Panc1 (cell line): ENCODE measurements at regions not wholly inside any gene's neighbourhood (a gene's known extent, or its start where the extent isn't known, plus 50 kb on each side); places are given as distances from the start of the nearest gene placed in this dataset.
A peak's percentile ranks its signal among the peaks of the same experiment; 100 is the strongest.

Experiments used
- ATAC-seq: fragments of 200-7000 bp; cut with Tn5 transposase; 2 replicates; pipeline ENCODE4 v1.9.1; 2020; ENCODE audit warnings: mild to moderate bottlenecking, moderate library complexity
- BruUV-seq: library from RNA; stranded (reverse); fragments of 400-500 nt; replicated peaks from 2 replicates; lab custom pipeline; 2021; lab: Mats Ljungman, UMichigan
- CTCF ChIA-PET: fragments of 300-600 bp; sonication (Branson Sonifier 250); formaldehyde crosslinking; loops from one replicate; lab custom pipeline; 2022; ENCODE audit warnings: antibody characterized with exemption; lab: Charles Lee
- POLR2A ChIA-PET: fragments of 300-600 bp; sonication (Branson Sonifier 250); formaldehyde crosslinking; loops from one replicate; lab custom pipeline; 2022; ENCODE audit warnings: antibody characterized with exemption; lab: Charles Lee
- DNase-seq: peaks from one replicate; pipeline ENCODE4 v3.0.0-alpha.2; 2010; ENCODE audit warnings: low read depth, low spot score
- H3K27ac ChIP-seq: 2 replicates; pipeline ENCODE4 v1.5.1; 2011; ENCODE audit warnings: mild to moderate bottlenecking, low read length, inconsistent platforms
- H3K27me3 ChIP-seq: fragments of 200-500 bp; sonication (Bioruptor generic); 2 replicates; pipeline ENCODE4 v1.6.0; 2014; ENCODE audit warnings: low read length, inconsistent platforms; ENCODE audit not compliant: control insufficient read depth, insufficient read depth
- H3K36me3 ChIP-seq: fragments of 200-500 bp; sonication (Bioruptor generic); 2 replicates; pipeline ENCODE4 v1.5.1; 2014; ENCODE audit warnings: inconsistent platforms, mild to moderate bottlenecking, low read length, moderate library complexity; ENCODE audit not compliant: control insufficient read depth, insufficient read depth
- H3K4me1 ChIP-seq: 2 replicates; pipeline ENCODE4 v1.5.1; 2011; ENCODE audit warnings: inconsistent platforms, mild to moderate bottlenecking, low read length, moderate library complexity; ENCODE audit not compliant: control insufficient read depth, insufficient read depth
- H3K4me3 ChIP-seq, 2 experiments: 2 replicates each; pipeline ENCODE4 v1.5.1; 2011 to 2012; ENCODE audit warnings: low read depth in 2 of 2, low read length in 2 of 2, mild to moderate bottlenecking in 2 of 2, inconsistent platforms in 1 of 2, moderate library complexity in 1 of 2
- H3K9me3 ChIP-seq: fragments of 200-500 bp; sonication (Bioruptor generic); 2 replicates; pipeline ENCODE4 v1.5.1; 2014; ENCODE audit warnings: low read depth, mild to moderate bottlenecking, inconsistent platforms, low read length, moderate library complexity; ENCODE audit not compliant: control insufficient read depth, insufficient read depth
- POLR2AphosphoS5 ChIP-seq: IDR thresholded peaks from 2 replicates; pipeline ENCODE4 v1.6.1; 2012; ENCODE audit warnings: mild to moderate bottlenecking, low read depth, low read length, moderate library complexity
- SIN3A ChIP-seq: IDR thresholded peaks from 2 replicates; pipeline ENCODE4 v1.6.1; 2012; ENCODE audit warnings: low read depth, mild to moderate bottlenecking, low read length, moderate library complexity, borderline replicate concordance; ENCODE audit not compliant: insufficient read depth
- TCF7L2 ChIP-seq: IDR thresholded peaks from 2 replicates; pipeline ENCODE4 v1.6.1; 2011; ENCODE audit warnings: mild to moderate bottlenecking, low read depth, low read length, inconsistent platforms
- in situ Hi-C: cut with HindIII; loops from 2 replicates; pipeline ENCODE4 v1.10.0; 2016; ENCODE audit warnings: low sequenced_read_pairs, low pct_unique_long_range_greater_than_20kb
- intact Hi-C: fragments of 100-400 bp; cut with micrococcal nuclease; formaldehyde crosslinking; loops from one replicate; pipeline ENCODE4 v1.10.0; 2022; ENCODE audit not compliant: unreplicated experiment
- TF ChIP-seq, protein P1 (sequence below): fragments of 450-650 bp; IDR thresholded peaks from 2 replicates; pipeline ENCODE4 v1.5.1; 2017; ENCODE audit warnings: mild to moderate bottlenecking
- TF ChIP-seq, protein P2 (sequence below), 2 experiments: IDR thresholded peaks; 2 replicates each; pipeline ENCODE4 v1.6.1; 2011 to 2012; ENCODE audit warnings: low read depth in 2 of 2, control low read depth in 1 of 2, low read length in 1 of 2, mild to moderate bottlenecking in 1 of 2, moderate library complexity in 1 of 2; ENCODE audit not compliant: insufficient read depth in 1 of 2

DNA sequence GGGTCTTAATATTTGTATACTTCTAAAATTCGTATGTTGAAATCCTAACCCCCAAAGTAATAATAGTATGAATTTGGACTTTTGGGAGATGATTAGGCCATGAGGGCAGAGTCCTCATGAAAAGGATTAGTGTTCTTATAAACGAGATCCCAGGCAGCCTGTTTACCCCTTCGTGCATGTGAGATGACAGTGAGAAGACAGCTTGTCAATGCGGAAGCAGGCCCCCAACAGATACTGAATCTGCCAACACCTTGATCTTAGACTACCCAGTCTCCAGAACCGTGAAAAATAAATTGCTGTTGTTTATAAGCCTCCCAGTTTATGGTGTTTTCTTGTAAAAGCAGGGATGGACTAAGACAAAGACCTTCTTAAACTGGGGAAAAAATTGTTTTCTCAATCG is 714.2 kb downstream of the SI start:
- no peak for TF ChIP-seq SIN3A
- TF ChIP-seq POLR2AphosphoS5, result no peak
- TF ChIP-seq, protein P1, sequence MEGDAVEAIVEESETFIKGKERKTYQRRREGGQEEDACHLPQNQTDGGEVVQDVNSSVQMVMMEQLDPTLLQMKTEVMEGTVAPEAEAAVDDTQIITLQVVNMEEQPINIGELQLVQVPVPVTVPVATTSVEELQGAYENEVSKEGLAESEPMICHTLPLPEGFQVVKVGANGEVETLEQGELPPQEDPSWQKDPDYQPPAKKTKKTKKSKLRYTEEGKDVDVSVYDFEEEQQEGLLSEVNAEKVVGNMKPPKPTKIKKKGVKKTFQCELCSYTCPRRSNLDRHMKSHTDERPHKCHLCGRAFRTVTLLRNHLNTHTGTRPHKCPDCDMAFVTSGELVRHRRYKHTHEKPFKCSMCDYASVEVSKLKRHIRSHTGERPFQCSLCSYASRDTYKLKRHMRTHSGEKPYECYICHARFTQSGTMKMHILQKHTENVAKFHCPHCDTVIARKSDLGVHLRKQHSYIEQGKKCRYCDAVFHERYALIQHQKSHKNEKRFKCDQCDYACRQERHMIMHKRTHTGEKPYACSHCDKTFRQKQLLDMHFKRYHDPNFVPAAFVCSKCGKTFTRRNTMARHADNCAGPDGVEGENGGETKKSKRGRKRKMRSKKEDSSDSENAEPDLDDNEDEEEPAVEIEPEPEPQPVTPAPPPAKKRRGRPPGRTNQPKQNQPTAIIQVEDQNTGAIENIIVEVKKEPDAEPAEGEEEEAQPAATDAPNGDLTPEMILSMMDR, result no peak
- TF ChIP-seq, protein P2, sequence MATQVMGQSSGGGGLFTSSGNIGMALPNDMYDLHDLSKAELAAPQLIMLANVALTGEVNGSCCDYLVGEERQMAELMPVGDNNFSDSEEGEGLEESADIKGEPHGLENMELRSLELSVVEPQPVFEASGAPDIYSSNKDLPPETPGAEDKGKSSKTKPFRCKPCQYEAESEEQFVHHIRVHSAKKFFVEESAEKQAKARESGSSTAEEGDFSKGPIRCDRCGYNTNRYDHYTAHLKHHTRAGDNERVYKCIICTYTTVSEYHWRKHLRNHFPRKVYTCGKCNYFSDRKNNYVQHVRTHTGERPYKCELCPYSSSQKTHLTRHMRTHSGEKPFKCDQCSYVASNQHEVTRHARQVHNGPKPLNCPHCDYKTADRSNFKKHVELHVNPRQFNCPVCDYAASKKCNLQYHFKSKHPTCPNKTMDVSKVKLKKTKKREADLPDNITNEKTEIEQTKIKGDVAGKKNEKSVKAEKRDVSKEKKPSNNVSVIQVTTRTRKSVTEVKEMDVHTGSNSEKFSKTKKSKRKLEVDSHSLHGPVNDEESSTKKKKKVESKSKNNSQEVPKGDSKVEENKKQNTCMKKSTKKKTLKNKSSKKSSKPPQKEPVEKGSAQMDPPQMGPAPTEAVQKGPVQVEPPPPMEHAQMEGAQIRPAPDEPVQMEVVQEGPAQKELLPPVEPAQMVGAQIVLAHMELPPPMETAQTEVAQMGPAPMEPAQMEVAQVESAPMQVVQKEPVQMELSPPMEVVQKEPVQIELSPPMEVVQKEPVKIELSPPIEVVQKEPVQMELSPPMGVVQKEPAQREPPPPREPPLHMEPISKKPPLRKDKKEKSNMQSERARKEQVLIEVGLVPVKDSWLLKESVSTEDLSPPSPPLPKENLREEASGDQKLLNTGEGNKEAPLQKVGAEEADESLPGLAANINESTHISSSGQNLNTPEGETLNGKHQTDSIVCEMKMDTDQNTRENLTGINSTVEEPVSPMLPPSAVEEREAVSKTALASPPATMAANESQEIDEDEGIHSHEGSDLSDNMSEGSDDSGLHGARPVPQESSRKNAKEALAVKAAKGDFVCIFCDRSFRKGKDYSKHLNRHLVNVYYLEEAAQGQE (IDR thresholded peaks at IDR 0.05; ENCODE audit: insufficient read depth in 1 of 2, low read depth in 2 of 2, low read length in 1 of 2), result no peak
- BruUV-seq, result no TSS peak
- ChIA-PET POLR2A (no interaction called here), CTCF (no interaction called here)
- Histone ChIP-seq H3K9me3 (no peaks in the 10 kb centered on the region), H3K4me1 (peaks cover 2% of the 10 kb centered on the region; the same call in 1 of the 2 replicates), H3K4me3 (no peak overlapping the region), H3K27me3 (no peaks in the 10 kb centered on the region), H3K27ac (no peak overlapping the region), H3K36me3 (no peaks in the 10 kb centered on the region)
- in situ Hi-C loops, result no loop called here
- intact Hi-C loops, result no loop called here
- no peak for DNase-seq
- no peak for ATAC-seq

DNA sequence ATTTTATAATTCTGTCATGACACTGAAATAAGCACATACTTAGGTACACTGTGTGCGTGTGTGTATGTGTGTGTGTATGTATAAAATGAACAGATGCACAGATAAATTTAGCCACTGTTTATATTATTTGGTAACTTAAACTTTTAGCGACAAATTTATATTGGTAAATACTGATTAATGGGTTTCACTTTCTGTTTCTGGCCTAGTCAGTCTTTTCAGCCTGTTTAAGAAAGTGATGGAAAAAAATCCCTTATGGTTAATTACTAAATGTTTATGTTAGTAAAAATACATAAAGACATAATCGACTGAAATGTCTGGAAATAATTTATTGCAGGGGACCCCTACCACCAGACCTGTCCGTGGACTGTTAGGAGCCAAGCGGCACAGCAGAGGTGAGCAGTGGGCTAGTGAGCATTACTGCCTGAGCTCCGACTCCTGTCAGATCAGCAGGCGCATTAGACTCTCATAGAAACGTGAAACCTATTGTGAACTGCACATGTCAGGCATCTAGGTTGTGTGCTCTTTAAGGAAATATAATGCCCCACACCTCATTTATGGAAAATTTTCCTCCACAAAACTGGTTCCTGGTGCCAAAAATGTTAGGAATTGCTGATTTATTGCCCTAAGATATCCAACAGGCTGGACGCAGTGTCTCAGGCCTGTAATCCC is 717.4 kb downstream of the SI start:
- intact Hi-C loops (no loop called here), in situ Hi-C loops (no loop called here)
- DNase-seq, result peak; percentile 10
- POLR2A ChIA-PET, result no interaction called here
- Histone ChIP-seq H3K27me3 (no peaks in the 10 kb centered on the region), H3K4me1 (peaks cover 2% of the 10 kb centered on the region; the same call in 1 of the 2 replicates), H3K9me3 (no peaks in the 10 kb centered on the region), H3K27ac (peak overlapping the region; percentile 52), H3K4me3 (peak overlapping the region; percentile 28 to 45), H3K36me3 (no peaks in the 10 kb centered on the region)
- CTCF ChIA-PET, result no interaction called here
- ATAC-seq, result peak; percentile 97
- no TSS peak for BruUV-seq
- TF ChIP-seq TCF7L2, result no peak
- TF ChIP-seq, protein P1, result no peak
- TF ChIP-seq, protein P2 (IDR thresholded peaks at IDR 0.05; ENCODE audit: insufficient read depth in 1 of 2, low read depth in 2 of 2, low read length in 1 of 2), result no peak
- no peak for TF ChIP-seq SIN3A
- no peak for TF ChIP-seq POLR2AphosphoS5
